ENCODE measurements at regions not wholly inside any gene's neighbourhood (a gene's known extent, or its start where the extent isn't known, plus 50 kb on each side); places are given as distances from the start of the nearest gene placed in this dataset.

GRCh38 chr16:85438981-85439685, 174.0 kb upstream of the GSE1 start:
- TF ChIP-seq TAF1 (IDR thresholded peaks at IDR 0.05; ENCODE audit: borderline replicate concordance, insufficient read depth, low read length) (no peak), POLR2AphosphoS5 (IDR thresholded peaks at IDR 0.05; ENCODE audit: low read depth, low read length) (no peak)
